ENCODE measurements at regions not wholly inside any gene's neighbourhood (a gene's known extent, or its start where the extent isn't known, plus 50 kb on each side); places are given as distances from the start of the nearest gene placed in this dataset.
A peak's percentile ranks its signal among the peaks of the same experiment; 100 is the strongest.
"Not testable (repeated sequence)": the region's sequence is repeated elsewhere in the genome, so short reads cannot be mapped to it uniquely, and the experiment has no call there.

DNA sequence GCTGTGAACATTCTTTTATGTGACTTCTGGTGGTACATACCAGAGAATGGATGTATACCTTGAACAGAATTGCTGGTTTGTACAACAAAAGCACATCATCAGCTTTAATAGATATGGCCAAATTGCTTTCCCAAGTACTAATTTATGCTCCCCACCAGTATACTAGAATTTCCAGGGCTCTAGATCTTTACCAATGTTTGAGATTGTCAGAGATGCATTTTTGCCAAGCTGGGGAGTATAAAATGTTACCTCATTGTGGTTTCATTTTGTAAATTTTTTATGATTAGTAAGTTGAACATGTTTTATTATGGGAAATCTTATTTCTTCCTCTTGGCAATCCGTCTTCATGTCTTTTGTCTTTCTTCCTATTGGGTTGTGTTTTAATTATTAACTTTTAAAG is 179.9 kb upstream of the TMEM106B start:
- Histone ChIP-seq H3K9me2 (ENCODE audit: insufficient read depth) (0 out of 2 replicates have a peak, but pooled peaks cover 5% of the 10 kb centered on the region), H2AFZ (no peak overlapping the region), H3K27me3 (ENCODE audit: insufficient read depth, low read depth) (no peaks in the 10 kb centered on the region), H3K79me2 (ENCODE audit: low read depth) (no peaks in the 10 kb centered on the region), H3K4me3 (no peak overlapping the region), H3F3A (ENCODE audit: insufficient read depth, low read depth) (no peaks in the 10 kb centered on the region), H3K27ac (no peak overlapping the region), H3K36me3 (ENCODE audit: low read depth) (no peaks in the 10 kb centered on the region), H3K4me2 (no peak overlapping the region), H3K4me1 (replicated peaks; ENCODE audit: insufficient read depth) (no peaks in the 10 kb centered on the region; the same call in 1 of the 2 replicates), H4K20me1 (ENCODE audit: insufficient read depth) (no peaks in the 10 kb centered on the region), H3K9me3 (ENCODE audit: insufficient read depth, low read depth) (0 out of 2 replicates have a peak, but pooled peaks cover 3% of the 10 kb centered on the region)
- DNase-seq, result no peak
- CTCF ChIA-PET, result no interaction called here
- POLR2A ChIA-PET (ENCODE audit: unreplicated experiment), result no interaction called here
- TF ChIP-seq EZH2 (IDR thresholded peaks at IDR 0.05; ENCODE audit: low read depth), result no peak
- TF ChIP-seq, protein P1, sequence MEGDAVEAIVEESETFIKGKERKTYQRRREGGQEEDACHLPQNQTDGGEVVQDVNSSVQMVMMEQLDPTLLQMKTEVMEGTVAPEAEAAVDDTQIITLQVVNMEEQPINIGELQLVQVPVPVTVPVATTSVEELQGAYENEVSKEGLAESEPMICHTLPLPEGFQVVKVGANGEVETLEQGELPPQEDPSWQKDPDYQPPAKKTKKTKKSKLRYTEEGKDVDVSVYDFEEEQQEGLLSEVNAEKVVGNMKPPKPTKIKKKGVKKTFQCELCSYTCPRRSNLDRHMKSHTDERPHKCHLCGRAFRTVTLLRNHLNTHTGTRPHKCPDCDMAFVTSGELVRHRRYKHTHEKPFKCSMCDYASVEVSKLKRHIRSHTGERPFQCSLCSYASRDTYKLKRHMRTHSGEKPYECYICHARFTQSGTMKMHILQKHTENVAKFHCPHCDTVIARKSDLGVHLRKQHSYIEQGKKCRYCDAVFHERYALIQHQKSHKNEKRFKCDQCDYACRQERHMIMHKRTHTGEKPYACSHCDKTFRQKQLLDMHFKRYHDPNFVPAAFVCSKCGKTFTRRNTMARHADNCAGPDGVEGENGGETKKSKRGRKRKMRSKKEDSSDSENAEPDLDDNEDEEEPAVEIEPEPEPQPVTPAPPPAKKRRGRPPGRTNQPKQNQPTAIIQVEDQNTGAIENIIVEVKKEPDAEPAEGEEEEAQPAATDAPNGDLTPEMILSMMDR (conservative IDR thresholded peaks at IDR 0.05), result no peak
- intact Hi-C loops (cut with micrococcal nuclease; ENCODE audit: unreplicated experiment), result no loop called here
- BruUV-seq (replicated peaks), result no TSS peak

DNA sequence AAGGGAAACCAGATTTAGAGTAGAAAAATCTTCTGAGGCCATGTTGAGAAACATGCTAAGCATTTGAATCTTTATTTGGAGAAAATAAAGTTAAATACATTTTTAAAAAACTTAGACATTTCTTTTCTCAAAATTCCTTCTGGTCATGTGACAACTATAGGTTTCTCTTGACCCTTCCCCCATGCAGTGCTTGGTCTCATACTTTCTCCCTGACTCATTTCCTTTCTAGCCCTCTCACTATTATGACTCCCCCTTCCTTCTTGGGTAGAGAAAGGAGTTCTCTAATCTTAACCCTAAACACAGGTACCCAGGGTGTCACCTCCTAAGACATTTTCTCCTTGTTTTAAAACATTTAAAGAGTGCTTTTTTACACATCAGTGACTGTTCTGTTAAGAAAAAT is 179.5 kb upstream of the TMEM106B start:
- CTCF ChIA-PET, result no interaction called here
- no peak overlapping the region for H3K27ac ChIP-seq

DNA sequence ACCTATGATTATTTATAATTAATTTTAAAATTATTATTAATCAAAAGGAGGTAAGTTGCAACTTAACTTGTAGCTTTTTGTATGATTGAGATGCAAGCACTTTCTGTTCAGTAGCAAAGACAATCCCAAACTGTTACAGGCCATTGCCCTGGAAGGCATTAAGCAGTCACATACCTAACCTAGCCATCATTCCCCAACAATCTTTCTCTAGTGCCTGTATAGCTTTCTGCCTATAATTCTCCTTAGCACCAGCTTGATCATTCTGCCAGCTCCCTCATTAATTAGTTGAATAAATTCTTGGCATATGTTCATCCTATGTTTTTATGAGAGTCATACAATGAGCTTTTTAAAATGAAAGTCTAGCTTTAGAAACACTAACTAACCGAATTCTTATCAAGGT is 178.9 kb upstream of the TMEM106B start:
- no peak overlapping the region for H3K27ac ChIP-seq
- H3K4me2 ChIP-seq, result no peak overlapping the region
- ChIA-PET POLR2A (ENCODE audit: unreplicated experiment) (interaction anchor here (0.5 kb wide), 1 partner anchor 1640 kb away, joined by 4 read pairs; no protein-coding TSS in a partner anchor), CTCF (no interaction called here)
- no peak overlapping the region for H3K4me3 ChIP-seq
- H3K79me2 ChIP-seq (ENCODE audit: low read depth), result no peaks in the 10 kb centered on the region
- H3K36me3 ChIP-seq (ENCODE audit: low read depth), result no peaks in the 10 kb centered on the region
- no peaks in the 10 kb centered on the region for H3K27me3 ChIP-seq (ENCODE audit: insufficient read depth, low read depth)
- 0 out of 2 replicates have a peak, but pooled peaks cover 3% of the 10 kb centered on the region for H3K9me3 ChIP-seq (ENCODE audit: insufficient read depth, low read depth)
- no peak for DNase-seq
- no TSS peak for BruUV-seq (replicated peaks)
- 0 out of 2 replicates have a peak, but pooled peaks cover 5% of the 10 kb centered on the region for H3K9me2 ChIP-seq (ENCODE audit: insufficient read depth)
- no peaks in the 10 kb centered on the region; the same call in 1 of the 2 replicates for H3K4me1 ChIP-seq (replicated peaks; ENCODE audit: insufficient read depth)
- intact Hi-C loops (cut with micrococcal nuclease; ENCODE audit: unreplicated experiment), result no loop called here
- no peaks in the 10 kb centered on the region for H4K20me1 ChIP-seq (ENCODE audit: insufficient read depth)
- no peak overlapping the region for H2AFZ ChIP-seq
- no peak for TF ChIP-seq EZH2 (IDR thresholded peaks at IDR 0.05; ENCODE audit: low read depth)
- TF ChIP-seq, protein P1 (conservative IDR thresholded peaks at IDR 0.05), result no peak
- H3F3A ChIP-seq (ENCODE audit: insufficient read depth, low read depth), result no peaks in the 10 kb centered on the region

More for the DNA sequence above, 179.5 kb upstream of the TMEM106B start:
- Histone ChIP-seq H3K79me2 (ENCODE audit: low read depth) (no peaks in the 10 kb centered on the region), H3K4me1 (replicated peaks; ENCODE audit: insufficient read depth) (no peaks in the 10 kb centered on the region; the same call in 1 of the 2 replicates), H3K9me3 (ENCODE audit: insufficient read depth, low read depth) (0 out of 2 replicates have a peak, but pooled peaks cover 3% of the 10 kb centered on the region), H3K27me3 (ENCODE audit: insufficient read depth, low read depth) (no peaks in the 10 kb centered on the region), H3K4me2 (no peak overlapping the region), H3K4me3 (no peak overlapping the region), H4K20me1 (ENCODE audit: insufficient read depth) (no peaks in the 10 kb centered on the region), H2AFZ (no peak overlapping the region), H3K9me2 (ENCODE audit: insufficient read depth) (0 out of 2 replicates have a peak, but pooled peaks cover 5% of the 10 kb centered on the region), H3F3A (ENCODE audit: insufficient read depth, low read depth) (no peaks in the 10 kb centered on the region), H3K36me3 (ENCODE audit: low read depth) (no peaks in the 10 kb centered on the region)
- no peak for TF ChIP-seq EZH2 (IDR thresholded peaks at IDR 0.05; ENCODE audit: low read depth)
- TF ChIP-seq, protein P1 (conservative IDR thresholded peaks at IDR 0.05), result no peak
- POLR2A ChIA-PET (ENCODE audit: unreplicated experiment), result interaction anchor here (0.5 kb wide), 1 partner anchor 1640 kb away, joined by 4 read pairs; no protein-coding TSS in a partner anchor
- no TSS peak for BruUV-seq (replicated peaks)
- intact Hi-C loops (cut with micrococcal nuclease; ENCODE audit: unreplicated experiment), result no loop called here
- DNase-seq, result no peak

DNA sequence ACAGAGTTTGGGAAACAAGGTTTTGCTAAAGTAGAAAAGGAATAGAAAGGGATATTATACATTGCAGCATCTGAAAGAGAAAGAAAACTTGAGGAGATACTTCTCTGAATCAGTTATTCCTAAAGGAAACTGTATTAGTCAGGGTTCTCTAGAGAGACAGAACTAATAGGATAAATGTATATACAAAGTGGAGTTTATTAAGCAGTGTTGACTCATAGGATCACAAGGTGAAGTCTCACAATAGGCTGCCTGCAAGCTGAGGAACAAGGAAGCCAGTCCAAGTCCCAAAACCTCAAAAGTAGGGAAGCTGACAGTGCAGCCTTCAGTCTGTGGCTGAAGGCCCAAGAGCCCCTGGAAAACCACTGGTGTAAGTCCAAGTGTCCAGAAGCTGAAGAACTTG is 167.6 kb upstream of the TMEM106B start:
- POLR2A ChIA-PET (ENCODE audit: unreplicated experiment); H3K27me3 ChIP-seq (ENCODE audit: insufficient read depth, low read depth); H3K36me3 ChIP-seq (ENCODE audit: low read depth); BruUV-seq (replicated peaks); H3K4me3 ChIP-seq; H3K9me2 ChIP-seq (ENCODE audit: insufficient read depth); H3K4me2 ChIP-seq; H3K79me2 ChIP-seq (ENCODE audit: low read depth); intact Hi-C loops (cut with micrococcal nuclease; ENCODE audit: unreplicated experiment); H4K20me1 ChIP-seq (ENCODE audit: insufficient read depth); DNase-seq; H3F3A ChIP-seq (ENCODE audit: insufficient read depth, low read depth); H3K27ac ChIP-seq; H3K4me1 ChIP-seq (replicated peaks; ENCODE audit: insufficient read depth); H3K9me3 ChIP-seq (ENCODE audit: insufficient read depth, low read depth): not testable (repeated sequence)
- peak overlapping the region; percentile 45; the same call in 1 of the 2 replicates for H2AFZ ChIP-seq
- CTCF ChIA-PET, result interaction anchor here (0.8 kb wide), 1 partner anchor 207 kb away, joined by 4 read pairs; no protein-coding TSS in a partner anchor

Data from PC-9 (cell line).